ENCODE measurements at regions not wholly inside any gene's neighbourhood (a gene's known extent, or its start where the extent isn't known, plus 50 kb on each side); places are given as distances from the start of the nearest gene placed in this dataset.

DNA sequence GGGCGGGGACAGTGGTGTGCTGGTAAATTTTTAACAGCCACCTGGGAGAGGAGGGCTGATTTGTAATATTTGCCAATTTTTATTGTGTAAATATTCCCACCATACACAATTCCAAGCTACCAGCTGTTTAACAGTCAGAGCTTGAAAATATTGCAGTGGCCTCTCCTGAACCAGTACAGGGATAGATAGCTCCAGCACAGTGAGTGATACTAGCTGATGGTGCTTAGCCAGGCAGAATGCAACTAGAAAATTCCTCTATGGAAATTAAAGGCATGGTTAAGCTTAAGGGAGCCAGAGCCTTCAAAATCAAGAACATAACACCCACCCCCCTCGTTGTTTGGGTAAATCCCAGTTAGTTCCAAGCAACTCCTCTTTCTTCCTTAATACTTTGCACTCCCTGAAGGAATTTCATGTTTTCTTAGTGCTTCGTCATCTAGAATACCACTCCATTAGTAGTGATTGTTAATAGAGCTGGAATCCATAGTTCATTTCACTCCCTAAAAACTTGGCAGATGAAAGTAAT lies 96.6 kb downstream of the CYB561 start:
- TF ChIP-seq, protein P1, sequence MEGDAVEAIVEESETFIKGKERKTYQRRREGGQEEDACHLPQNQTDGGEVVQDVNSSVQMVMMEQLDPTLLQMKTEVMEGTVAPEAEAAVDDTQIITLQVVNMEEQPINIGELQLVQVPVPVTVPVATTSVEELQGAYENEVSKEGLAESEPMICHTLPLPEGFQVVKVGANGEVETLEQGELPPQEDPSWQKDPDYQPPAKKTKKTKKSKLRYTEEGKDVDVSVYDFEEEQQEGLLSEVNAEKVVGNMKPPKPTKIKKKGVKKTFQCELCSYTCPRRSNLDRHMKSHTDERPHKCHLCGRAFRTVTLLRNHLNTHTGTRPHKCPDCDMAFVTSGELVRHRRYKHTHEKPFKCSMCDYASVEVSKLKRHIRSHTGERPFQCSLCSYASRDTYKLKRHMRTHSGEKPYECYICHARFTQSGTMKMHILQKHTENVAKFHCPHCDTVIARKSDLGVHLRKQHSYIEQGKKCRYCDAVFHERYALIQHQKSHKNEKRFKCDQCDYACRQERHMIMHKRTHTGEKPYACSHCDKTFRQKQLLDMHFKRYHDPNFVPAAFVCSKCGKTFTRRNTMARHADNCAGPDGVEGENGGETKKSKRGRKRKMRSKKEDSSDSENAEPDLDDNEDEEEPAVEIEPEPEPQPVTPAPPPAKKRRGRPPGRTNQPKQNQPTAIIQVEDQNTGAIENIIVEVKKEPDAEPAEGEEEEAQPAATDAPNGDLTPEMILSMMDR (conservative IDR thresholded peaks at IDR 0.05; ENCODE audit: low read length): no peak
- no peak for TF ChIP-seq EZH2phosphoT487 (IDR thresholded peaks at IDR 0.05; ENCODE audit: borderline replicate concordance)
